ENCODE measurements at regions not wholly inside any gene's neighbourhood (a gene's known extent, or its start where the extent isn't known, plus 50 kb on each side); places are given as distances from the start of the nearest gene placed in this dataset.

DNA sequence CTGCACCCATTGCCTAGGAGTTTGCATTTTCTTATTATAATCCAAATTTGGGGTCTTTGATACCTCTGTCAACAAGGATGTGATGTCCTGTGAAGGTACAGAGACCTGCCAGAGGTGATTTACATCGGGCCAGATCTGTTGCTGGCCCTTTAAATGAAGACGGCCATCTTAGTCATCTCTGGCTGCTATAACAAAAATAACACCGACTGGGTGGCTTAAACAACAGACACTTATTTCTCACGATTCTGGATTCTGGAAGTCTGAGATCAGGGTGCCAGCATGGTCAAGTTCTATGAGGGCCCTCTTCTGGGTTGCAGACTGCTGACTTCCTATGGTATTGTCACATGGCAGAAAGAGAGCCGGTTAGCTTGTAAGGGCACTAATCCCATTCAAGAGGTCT lies 75.7 kb downstream of the F11 start:
- Histone ChIP-seq H4K8ac (ENCODE audit: extremely low read depth, insufficient read depth, low read length) (no peak overlapping the region), H2BK120ac (replicated peaks; ENCODE audit: low read depth, low read length) (no peak overlapping the region)
- POLR2A ChIA-PET (ENCODE audit: partially characterized antibody): no interaction called here
- no peak for TF ChIP-seq SIX5 (IDR thresholded peaks at IDR 0.05; ENCODE audit: low read depth, low read length)
- TF ChIP-seq CEBPB (IDR thresholded peaks at IDR 0.05; ENCODE audit: low read depth, low read length): no peak
- no peak for TF ChIP-seq CREB1 (IDR thresholded peaks at IDR 0.05)
- TF ChIP-seq ZNF274 (IDR thresholded peaks at IDR 0.05; ENCODE audit: borderline replicate concordance, extremely low read depth, low read length): no peak
- TF ChIP-seq POU5F1 (IDR thresholded peaks at IDR 0.05; ENCODE audit: low read depth, low read length): no peak
- no peak for TF ChIP-seq GABPA (IDR thresholded peaks at IDR 0.05; ENCODE audit: borderline replicate concordance, insufficient read depth, low read length)
- TF ChIP-seq PHF8 (conservative IDR thresholded peaks at IDR 0.05; ENCODE audit: low read depth, low read length): no peak
- no peak for TF ChIP-seq SIN3A (conservative IDR thresholded peaks at IDR 0.05 in 1 of 2, IDR thresholded peaks at IDR 0.05 in 1 of 2; ENCODE audit: low read depth in 1 of 2, low read length in 2 of 2)
- no peak for TF ChIP-seq TBP (IDR thresholded peaks at IDR 0.05; ENCODE audit: low read depth, low read length)
- no peak for TF ChIP-seq SRF (IDR thresholded peaks at IDR 0.05; ENCODE audit: low read depth, low read length)
- TF ChIP-seq KDM4A (IDR thresholded peaks at IDR 0.05; ENCODE audit: low read depth, low read length, severe bottlenecking): no peak
- TF ChIP-seq ATF2 (IDR thresholded peaks at IDR 0.05; ENCODE audit: low read length): no peak

More for the DNA sequence above, 75.7 kb downstream of the F11 start:
- H3K9ac ChIP-seq (replicated peaks in 1 of 4; ENCODE audit: extremely low read depth in 1 of 4, low read depth in 3 of 4, low read length in 3 of 4): no peak overlapping the region
- H3K36me3 ChIP-seq (ENCODE audit: control insufficient read depth in 2 of 4, insufficient read depth in 4 of 4, low read length in 3 of 4): no peaks in the 10 kb centered on the region
- peaks cover 0 to 3% of the 10 kb centered on the region in 2 experiments for H4K20me1 ChIP-seq (replicated peaks in 1 of 2; ENCODE audit: control insufficient read depth in 1 of 2, insufficient read depth in 2 of 2, low read length in 2 of 2)
- H2BK20ac ChIP-seq (ENCODE audit: low read length): no peak overlapping the region
- H2AFZ ChIP-seq (ENCODE audit: low read length): no peak overlapping the region
- DNase-seq (ENCODE audit: low read depth in 1 of 2, low spot score in 2 of 2) (no peak), FAIRE-seq (no peak)
- H3K9me3 ChIP-seq (ENCODE audit: insufficient read depth in 2 of 2, low read depth in 1 of 2, low read length in 1 of 2): no peaks in the 10 kb centered on the region
- no peak overlapping the region for H3K27ac ChIP-seq (ENCODE audit: low read depth, low read length)
- H4K5ac ChIP-seq (ENCODE audit: insufficient read length, low read depth, low read length): no peak overlapping the region
- no peak overlapping the region for H3K14ac ChIP-seq (ENCODE audit: insufficient read length)
- no peak overlapping the region for H3K4ac ChIP-seq (replicated peaks; ENCODE audit: insufficient read length, low read depth, low read length)
- H3K18ac ChIP-seq (ENCODE audit: extremely low read depth, low read length): no peak overlapping the region
- H2BK15ac ChIP-seq (ENCODE audit: low read length): no peak overlapping the region
- H3K4me3 ChIP-seq (ENCODE audit: extremely low read depth in 1 of 4, insufficient read depth in 2 of 4, low read depth in 3 of 4, low read length in 4 of 4): no peak overlapping the region
- no peak overlapping the region for H2BK12ac ChIP-seq (ENCODE audit: low read depth, low read length)
- WGBS, 2 experiments (ENCODE audit: extremely low coverage in 1 of 2, insufficient coverage in 1 of 2, insufficient read length in 1 of 2, insufficient replicate concordance in 2 of 2, low coverage in 1 of 2, low lambda C conversion rate in 2 of 2, missing lambda C conversion rate in 1 of 2): 95% methylated on average over 5 of the region's 5 CpGs; no CpG with 5 or more reads in 1 of the 2 experiments
- H2AK5ac ChIP-seq (ENCODE audit: low read depth, low read length): no peak overlapping the region
- H3K23me2 ChIP-seq (ENCODE audit: low read depth, low read length): no peaks in the 10 kb centered on the region
- peaks cover 17 to 43% (median 38%) of the 10 kb centered on the region in 4 experiments for H3K27me3 ChIP-seq (replicated peaks in 1 of 4; ENCODE audit: control insufficient read depth in 3 of 4, extremely low read depth in 1 of 4, insufficient read depth in 3 of 4, low read length in 3 of 4)
- no peak overlapping the region for H4K91ac ChIP-seq (replicated peaks; ENCODE audit: insufficient read length, low read length)
- no peak overlapping the region for H2BK5ac ChIP-seq (ENCODE audit: low read depth, low read length)
- H3K79me2 ChIP-seq (ENCODE audit: control insufficient read depth in 1 of 2, insufficient read depth in 2 of 2, low read length in 2 of 2): no peaks in the 10 kb centered on the region
- CTCF ChIA-PET (ENCODE audit: partially characterized antibody): no interaction called here
- H3K56ac ChIP-seq (replicated peaks; ENCODE audit: insufficient read length, low read depth, low read length): no peak overlapping the region
- no peak overlapping the region for H3K4me2 ChIP-seq (ENCODE audit: insufficient read depth in 1 of 2, low read depth in 2 of 2, low read length in 2 of 2)
- H3K4me1 ChIP-seq (replicated peaks in 1 of 4; ENCODE audit: control insufficient read depth in 3 of 4, insufficient read depth in 4 of 4, low read length in 3 of 4): peaks cover 0 to 4% (median 2%) of the 10 kb centered on the region in 4 experiments; a peak in 3 of 7 replicates
- no peaks in the 10 kb centered on the region for H3K79me1 ChIP-seq (ENCODE audit: low read depth, low read length)
- H3K23ac ChIP-seq (ENCODE audit: insufficient read length): no peak overlapping the region
